ENCODE measurements at regions not wholly inside any gene's neighbourhood (a gene's known extent, or its start where the extent isn't known, plus 50 kb on each side); places are given as distances from the start of the nearest gene placed in this dataset.

GRCh38 chr12:115094163-115094816 is 410.3 kb upstream of the TBX3 start:
- no peak for DNase-seq

- no peak for DNase-seq
These were observed 409.3 kb upstream of the TBX3 start for GRCh38 chr12:115093261-115093660.

GRCh38 chr12:115090783-115091182 is 406.8 kb upstream of the TBX3 start:
- no peak for DNase-seq

GRCh38 chr12:115088995-115089841 is 405.2 kb upstream of the TBX3 start:
- DNase-seq: no peak

GRCh38 chr12:115088328-115088994 is 404.5 kb upstream of the TBX3 start:
- no peak for DNase-seq

DNA sequence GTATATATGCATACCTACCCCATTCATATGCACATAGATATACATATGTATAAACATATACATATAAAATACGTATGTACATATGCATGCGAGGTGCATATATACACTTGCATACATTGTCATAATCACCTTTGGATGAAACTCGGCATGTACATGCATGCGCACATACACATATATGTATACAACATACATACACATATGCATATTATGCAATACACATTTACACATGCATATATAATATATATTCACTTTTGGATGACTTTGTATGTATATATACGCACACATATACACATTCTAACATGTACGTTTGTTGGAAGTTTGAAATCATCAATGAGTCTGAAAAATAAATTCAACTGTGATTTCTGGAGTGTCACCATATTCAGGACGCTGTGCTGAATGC is 401.6 kb upstream of the TBX3 start:
- DNase-seq: no peak

- no peak for DNase-seq
These were observed 395.8 kb upstream of the TBX3 start for GRCh38 chr12:115079760-115080159.

DNA sequence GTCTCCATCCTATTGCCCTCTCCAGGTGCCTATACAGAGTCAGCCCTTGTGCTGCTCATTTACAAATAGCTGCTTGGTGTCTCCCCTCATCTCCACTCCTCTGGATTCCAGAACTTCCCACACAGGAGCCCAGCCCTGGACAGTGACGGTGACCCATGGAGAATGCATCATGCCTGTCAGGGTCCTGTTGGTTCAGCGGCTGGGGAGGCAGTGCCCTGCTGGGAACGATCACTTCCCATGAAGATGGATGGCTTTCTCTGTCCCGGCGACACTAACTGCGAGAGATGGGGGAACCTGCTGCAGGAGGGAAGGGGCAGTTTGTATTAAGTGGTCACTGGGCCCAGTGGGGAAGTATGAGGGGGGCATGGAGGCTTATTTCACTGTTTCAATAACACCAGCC is 395.0 kb upstream of the TBX3 start:
- no peak for DNase-seq

- no peak for DNase-seq
These were observed 394.4 kb upstream of the TBX3 start for GRCh38 chr12:115078334-115078733.

GRCh38 chr12:115075552-115076170 is 391.7 kb upstream of the TBX3 start:
- no peak for DNase-seq

DNA sequence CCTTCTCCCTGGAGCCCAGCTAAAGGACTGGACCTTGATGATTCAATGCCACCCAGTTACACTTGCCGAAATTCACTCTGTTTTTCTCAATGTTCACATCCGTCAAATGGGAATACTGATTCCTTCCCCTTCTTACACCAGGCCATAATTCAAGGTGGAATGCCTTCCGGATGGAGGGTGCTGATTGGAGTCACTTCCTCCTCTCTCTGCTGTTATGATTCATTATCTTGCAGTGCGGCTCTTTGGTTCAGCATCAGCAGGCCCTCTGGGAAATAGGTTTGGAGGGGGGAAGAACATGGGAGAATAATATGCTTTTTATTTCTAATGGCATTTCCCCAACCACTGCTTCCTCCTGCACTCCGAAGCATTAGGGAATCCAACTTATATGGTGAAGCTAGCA is 390.6 kb upstream of the TBX3 start:
- DNase-seq: no peak

DNA sequence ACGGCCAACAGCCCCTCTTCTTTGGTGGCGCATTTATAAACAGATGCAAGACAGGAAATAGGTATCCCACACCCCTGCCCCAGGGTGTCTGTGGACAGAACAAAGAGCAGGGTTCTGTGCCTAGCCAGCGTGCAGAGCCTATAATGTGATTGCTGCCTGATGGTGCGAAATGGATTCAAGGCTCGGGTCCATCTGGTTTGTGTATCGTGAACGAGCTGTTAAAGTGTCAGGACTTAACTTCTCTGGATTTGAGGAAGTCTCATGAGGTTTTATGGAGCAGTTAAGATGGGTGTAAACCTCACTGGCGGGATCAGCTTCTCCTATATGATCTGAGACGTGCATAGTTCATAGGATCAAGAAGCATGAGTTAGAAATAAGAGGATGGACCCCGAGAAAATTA is 388.7 kb upstream of the TBX3 start:
- DNase-seq: no peak

DNA sequence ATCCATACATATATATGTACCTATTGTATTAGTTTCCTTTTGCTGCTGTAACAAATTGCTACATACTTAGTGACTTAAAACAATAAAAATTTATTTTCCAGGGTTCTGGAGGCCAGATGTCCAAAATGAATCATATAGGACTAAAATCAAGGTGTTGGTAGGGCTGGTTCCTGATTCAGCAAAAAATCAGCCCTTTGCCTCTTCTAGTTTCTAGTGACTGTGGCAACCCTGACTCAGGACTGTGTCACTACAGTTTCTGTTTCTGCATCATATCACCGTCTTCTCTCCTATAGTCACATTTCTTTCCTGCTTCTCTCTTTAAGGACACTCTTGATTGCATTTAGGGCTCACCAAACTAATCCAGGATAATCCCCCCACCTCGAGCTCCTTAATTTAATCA is 386.3 kb upstream of the TBX3 start:
- DNase-seq: no peak

DNA sequence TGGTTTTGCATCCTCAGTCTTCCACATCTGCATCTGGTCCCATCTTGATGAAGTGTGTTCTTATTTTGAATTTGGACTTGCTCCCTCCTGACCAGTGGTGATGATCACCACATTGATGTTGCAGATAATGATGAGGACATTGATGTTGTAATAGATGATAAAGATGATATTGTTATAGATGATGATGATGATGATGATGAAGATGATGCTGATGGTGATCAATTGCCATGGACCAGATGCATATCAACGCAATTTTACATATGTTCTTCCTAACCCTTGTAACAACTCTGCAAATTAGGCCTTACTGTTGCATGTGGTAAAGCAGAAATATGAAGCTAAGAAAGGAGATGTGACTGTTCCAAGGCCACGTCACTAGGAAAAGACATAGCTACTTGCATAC is 380.3 kb upstream of the TBX3 start:
- no peak for DNase-seq

DNA sequence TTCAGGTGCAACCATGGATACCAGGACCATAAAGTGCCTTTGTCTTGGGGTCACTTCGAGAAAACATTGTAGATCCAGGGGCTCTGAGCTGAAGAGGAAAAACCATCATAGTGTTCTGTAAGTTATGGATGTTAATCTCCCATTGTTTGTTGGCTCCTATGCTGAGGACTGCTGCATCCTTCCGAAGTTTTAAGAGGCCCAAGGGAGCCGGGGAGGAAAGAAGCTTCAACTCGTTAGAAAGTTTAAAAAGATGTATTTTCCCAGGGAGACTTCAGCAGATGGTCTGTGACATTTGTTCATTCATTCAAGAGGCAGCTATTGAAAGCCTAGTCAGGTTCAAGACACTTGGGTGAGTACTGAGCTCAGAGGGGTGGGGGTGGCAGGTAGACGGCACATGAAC is 378.8 kb upstream of the TBX3 start:
- DNase-seq: no peak

GRCh38 chr12:115060477-115061168 is 376.6 kb upstream of the TBX3 start:
- DNase-seq: no peak

DNA sequence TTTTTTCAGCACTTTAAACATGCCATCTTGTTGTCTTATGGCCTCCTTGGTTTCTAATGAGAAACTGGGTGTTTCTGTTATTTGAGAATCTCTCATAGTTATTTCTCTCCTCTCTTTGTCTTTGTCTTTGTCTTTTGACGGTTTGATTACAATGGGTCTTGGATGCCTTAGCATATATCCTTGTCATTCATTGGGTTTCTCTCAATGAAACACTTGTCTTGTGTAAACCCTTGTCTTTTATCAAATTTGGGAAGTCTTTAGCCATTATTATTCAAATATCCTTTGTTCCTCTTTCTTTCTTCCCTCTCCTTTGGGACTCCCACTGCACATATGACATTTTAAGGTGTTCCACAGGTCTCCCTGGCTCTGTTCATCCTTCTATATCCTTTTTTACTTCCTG is 373.5 kb upstream of the TBX3 start:
- no peak for DNase-seq

DNA sequence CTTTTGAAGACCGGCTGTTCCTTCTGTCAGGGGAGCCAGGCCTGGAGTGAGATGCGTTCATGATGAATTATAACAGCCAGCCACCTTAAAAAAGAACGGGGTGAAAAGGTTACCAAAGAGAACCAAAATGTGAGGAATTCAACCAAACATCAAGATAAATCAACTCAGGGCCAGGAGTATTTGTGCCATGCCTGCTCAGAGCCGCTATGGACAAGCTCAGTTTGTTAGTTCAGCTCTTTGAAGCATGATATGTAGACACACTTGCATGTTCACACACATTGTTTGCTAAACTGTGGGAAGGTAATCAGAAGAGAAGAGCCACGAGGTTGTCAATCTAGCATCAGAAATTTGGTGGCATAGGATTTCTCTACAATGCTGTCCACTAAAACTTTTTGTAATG is 367.4 kb upstream of the TBX3 start:
- no peak for DNase-seq

DNA sequence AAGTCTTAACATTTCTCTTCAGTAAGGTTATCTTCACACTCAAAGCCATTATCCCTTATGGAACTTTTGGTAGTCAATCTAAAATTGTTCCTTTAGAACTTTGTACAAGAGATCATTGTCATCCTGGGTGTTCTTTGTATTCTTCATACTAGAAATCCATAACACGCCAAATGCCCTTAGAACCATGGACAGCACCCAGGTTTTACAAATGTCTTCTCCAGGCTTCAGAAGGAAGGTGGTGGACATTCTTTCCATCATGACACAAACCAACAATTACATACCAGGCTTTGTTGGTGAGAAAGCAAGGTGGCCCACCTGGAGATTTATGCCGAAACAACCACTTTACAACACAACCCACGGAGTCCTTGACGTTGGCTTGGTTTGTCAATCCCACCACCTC is 365.6 kb upstream of the TBX3 start:
- no peak for DNase-seq

- DNase-seq: no peak
These were observed 362.8 kb upstream of the TBX3 start for GRCh38 chr12:115046805-115047204.

- no peak for DNase-seq
These were observed 360.1 kb upstream of the TBX3 start for GRCh38 chr12:115044073-115044472.

- DNase-seq: no peak
These were observed 359.1 kb upstream of the TBX3 start for GRCh38 chr12:115043079-115043478.

GRCh38 chr12:115042341-115042740 is 358.4 kb upstream of the TBX3 start:
- DNase-seq: no peak
